ENCODE measurements at regions not wholly inside any gene's neighbourhood (a gene's known extent, or its start where the extent isn't known, plus 50 kb on each side); places are given as distances from the start of the nearest gene placed in this dataset.

DNA sequence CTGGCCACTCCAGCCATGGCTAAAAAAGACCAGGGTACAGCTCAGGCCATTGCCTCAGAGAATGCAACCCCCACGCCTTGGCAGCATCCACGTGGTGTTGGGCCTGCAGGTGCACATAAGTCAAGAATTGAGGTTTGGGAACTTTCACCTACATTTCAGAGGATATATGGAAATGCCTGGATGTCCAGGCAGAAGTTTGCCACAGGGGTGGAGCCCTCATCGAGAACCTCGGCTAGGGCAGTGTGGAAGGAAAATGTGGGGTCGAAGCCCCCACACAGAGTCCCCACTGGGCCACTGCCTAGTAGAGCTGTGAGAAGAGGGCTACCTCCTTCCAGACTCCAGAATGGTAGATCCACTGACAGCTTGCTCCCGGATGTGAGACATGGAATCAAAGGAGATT is 477.3 kb downstream of the LPIN1 start:
- H3K9me3 Mint-ChIP-seq: peaks cover 31% of the 10 kb centered on the region
- no peak for DNase-seq
- H3K27me3 Mint-ChIP-seq (ENCODE audit: insufficient read depth): no peaks in the 10 kb centered on the region
- Histone ChIP-seq H3K9ac (ENCODE audit: extremely low read depth, low read length, poor library complexity, severe bottlenecking) (no peak overlapping the region), H3K27ac (ENCODE audit: low read depth, low read length) (no peak overlapping the region), H3K36me3 (ENCODE audit: control insufficient read depth, insufficient read depth, low read length) (no peaks in the 10 kb centered on the region), H3K4me1 (ENCODE audit: control insufficient read depth, insufficient read depth, low read length) (no peaks in the 10 kb centered on the region), H3K27me3 (ENCODE audit: control insufficient read depth, insufficient read depth, low read length, poor library complexity, severe bottlenecking) (no peaks in the 10 kb centered on the region), H3K9me3 (ENCODE audit: control insufficient read depth, low read length) (peaks cover 34% of the 10 kb centered on the region), H3K4me3 (ENCODE audit: low read length) (no peak overlapping the region)
- H3K27ac Mint-ChIP-seq: no peak overlapping the region
- no peak overlapping the region for H3K4me3 Mint-ChIP-seq
- peaks cover 9% of the 10 kb centered on the region for H3K36me3 Mint-ChIP-seq (ENCODE audit: low read depth)
- 83 to 96% methylated on average over 2 to 6 of the region's 6 CpGs for WGBS, 2 experiments (ENCODE audit: insufficient coverage in 1 of 2, insufficient read length in 1 of 2)
- H3K4me1 Mint-ChIP-seq: no peaks in the 10 kb centered on the region
- TF ChIP-seq CTCF (conservative IDR thresholded peaks at IDR 0.05): no peak

GRCh38 chr2:12226653-12227052 is 480.2 kb downstream of the LPIN1 start:
- H3K36me3 Mint-ChIP-seq (ENCODE audit: low read depth): peaks cover 9% of the 10 kb centered on the region
- Histone ChIP-seq H3K27ac (ENCODE audit: low read depth, low read length) (no peak overlapping the region), H3K4me3 (ENCODE audit: low read length) (no peak overlapping the region), H3K9ac (ENCODE audit: extremely low read depth, low read length, poor library complexity, severe bottlenecking) (no peak overlapping the region), H3K9me3 (ENCODE audit: control insufficient read depth, low read length) (peaks cover 34% of the 10 kb centered on the region), H3K4me1 (ENCODE audit: control insufficient read depth, insufficient read depth, low read length) (no peaks in the 10 kb centered on the region), H3K27me3 (ENCODE audit: control insufficient read depth, insufficient read depth, low read length, poor library complexity, severe bottlenecking) (no peaks in the 10 kb centered on the region), H3K36me3 (ENCODE audit: control insufficient read depth, insufficient read depth, low read length) (no peaks in the 10 kb centered on the region)
- no peaks in the 10 kb centered on the region for H3K4me1 Mint-ChIP-seq
- H3K27ac Mint-ChIP-seq: no peak overlapping the region
- no peaks in the 10 kb centered on the region for H3K27me3 Mint-ChIP-seq (ENCODE audit: insufficient read depth)
- no peak for DNase-seq
- peaks cover 31% of the 10 kb centered on the region for H3K9me3 Mint-ChIP-seq
- no peak for TF ChIP-seq CTCF (conservative IDR thresholded peaks at IDR 0.05)
- H3K4me3 Mint-ChIP-seq: no peak overlapping the region

GRCh38 chr2:12227941-12228608 is 481.6 kb downstream of the LPIN1 start:
- no peaks in the 10 kb centered on the region for H3K4me1 Mint-ChIP-seq
- Histone ChIP-seq H3K4me1 (ENCODE audit: control insufficient read depth, insufficient read depth, low read length) (no peaks in the 10 kb centered on the region), H3K9ac (ENCODE audit: extremely low read depth, low read length, poor library complexity, severe bottlenecking) (no peak overlapping the region), H3K27ac (ENCODE audit: low read depth, low read length) (no peak overlapping the region), H3K4me3 (ENCODE audit: low read length) (no peak overlapping the region), H3K36me3 (ENCODE audit: control insufficient read depth, insufficient read depth, low read length) (no peaks in the 10 kb centered on the region), H3K27me3 (ENCODE audit: control insufficient read depth, insufficient read depth, low read length, poor library complexity, severe bottlenecking) (no peaks in the 10 kb centered on the region), H3K9me3 (ENCODE audit: control insufficient read depth, low read length) (peaks cover 26% of the 10 kb centered on the region)
- 80 to 90% methylated on average over 1 to 3 of the region's 4 CpGs for WGBS, 2 experiments (ENCODE audit: insufficient coverage in 1 of 2, insufficient read length in 1 of 2)
- DNase-seq: no peak
- TF ChIP-seq CTCF (conservative IDR thresholded peaks at IDR 0.05): no peak
- no peaks in the 10 kb centered on the region for H3K27me3 Mint-ChIP-seq (ENCODE audit: insufficient read depth)
- H3K4me3 Mint-ChIP-seq: no peak overlapping the region
- peaks cover 4% of the 10 kb centered on the region for H3K36me3 Mint-ChIP-seq (ENCODE audit: low read depth)
- no peak overlapping the region for H3K27ac Mint-ChIP-seq
- peaks cover 23% of the 10 kb centered on the region for H3K9me3 Mint-ChIP-seq

Data from endodermal cell (in vitro differentiated cells).